PC-9 (cell line): ENCODE measurements at regions not wholly inside any gene's neighbourhood (a gene's known extent, or its start where the extent isn't known, plus 50 kb on each side); places are given as distances from the start of the nearest gene placed in this dataset.

Source experiments
- BruUV-seq: library from RNA; stranded (reverse); fragments of 400-500 nt; replicated peaks from 2 replicates; lab custom pipeline; 2021; lab: Mats Ljungman, UMichigan
- CTCF ChIA-PET: fragments of 300-600 bp; sonication (Branson Sonifier 250); formaldehyde crosslinking; loops from one replicate; lab custom pipeline; 2022; ENCODE audit warnings: antibody characterized with exemption; lab: Charles Lee
- POLR2A ChIA-PET: fragments of 300-600 bp; sonication (Branson Sonifier 250); formaldehyde crosslinking; loops from one replicate; lab custom pipeline; 2022; ENCODE audit warnings: antibody characterized with exemption; ENCODE audit not compliant: unreplicated experiment; lab: Charles Lee
- DNase-seq, 2 experiments: peaks; one replicate each; pipeline versions ENCODE4 v3.0.0 to v3.0.0-alpha.2; 2015 to 2022; ENCODE audit warnings: mixed read lengths in 1 of 2
- H2AFZ ChIP-seq: fragments of 200-600 bp; sonication (generic); 2 replicates; pipeline ENCODE4 v1.8.1; 2017; ENCODE audit warnings: antibody characterized with exemption
- H3F3A ChIP-seq: fragments of 200-600 bp; sonication (generic); 2 replicates; pipeline ENCODE4 v1.8.1; 2017; ENCODE audit warnings: antibody characterized with exemption, mild to moderate bottlenecking, low read depth; ENCODE audit not compliant: insufficient read depth
- H3K27ac ChIP-seq: fragments of 200-600 bp; sonication (generic); 2 replicates; pipeline ENCODE4 v1.6.1; 2016; ENCODE audit warnings: mixed run types
- H3K27me3 ChIP-seq: fragments of 200-600 bp; sonication (generic); 2 replicates; pipeline ENCODE4 v1.6.1; 2016; ENCODE audit warnings: low read depth, mixed run types; ENCODE audit not compliant: insufficient read depth
- H3K36me3 ChIP-seq: fragments of 200-600 bp; sonication (generic); 2 replicates; pipeline ENCODE4 v1.6.1; 2016; ENCODE audit warnings: low read depth, mixed run types
- H3K4me1 ChIP-seq: fragments of 200-600 bp; sonication (generic); replicated peaks from 2 replicates; pipeline ENCODE4 v1.6.1; 2016; ENCODE audit warnings: mixed run types; ENCODE audit not compliant: insufficient read depth
- H3K4me2 ChIP-seq: fragments of 200-600 bp; sonication (generic); 2 replicates; pipeline ENCODE4 v1.6.1; 2017; ENCODE audit warnings: mixed run types
- H3K4me3 ChIP-seq: fragments of 200-600 bp; sonication (generic); 2 replicates; pipeline ENCODE4 v1.6.1; 2016; ENCODE audit warnings: mixed run types
- H3K79me2 ChIP-seq: fragments of 200-600 bp; sonication (generic); 2 replicates; pipeline ENCODE4 v1.6.1; 2017; ENCODE audit warnings: low read depth, mixed run types
- H3K9me2 ChIP-seq: fragments of 200-600 bp; sonication (generic); 2 replicates; pipeline ENCODE4 v1.8.1; 2017; ENCODE audit warnings: mild to moderate bottlenecking; ENCODE audit not compliant: insufficient read depth
- H3K9me3 ChIP-seq: fragments of 200-600 bp; sonication (generic); 2 replicates; pipeline ENCODE4 v1.8.1; 2016; ENCODE audit warnings: low read depth; ENCODE audit not compliant: insufficient read depth
- H4K20me1 ChIP-seq: fragments of 200-600 bp; sonication (generic); 2 replicates; pipeline ENCODE4 v1.8.1; 2017; ENCODE audit not compliant: insufficient read depth
- CTCF ChIP-seq: fragments of 200-600 bp; sonication (generic); conservative IDR thresholded peaks from 2 replicates; pipeline ENCODE4 v1.6.1; 2017; ENCODE audit warnings: mixed run types, antibody characterized with exemption, mild to moderate bottlenecking, moderate library complexity
- EZH2 ChIP-seq: fragments of 200-600 bp; sonication (generic); IDR thresholded peaks from 2 replicates; pipeline ENCODE4 v1.8.0; 2017; ENCODE audit warnings: antibody characterized with exemption, low read depth
- intact Hi-C: fragments of 100-400 bp; cut with micrococcal nuclease; formaldehyde crosslinking; loops from one replicate; pipeline ENCODE4 v1.10.0; 2022; ENCODE audit not compliant: unreplicated experiment

GRCh38 chr3:102691507-102691906 is 256.7 kb downstream of the ZPLD1 start:
- no peak for TF ChIP-seq EZH2
- no peak for TF ChIP-seq CTCF
- ChIA-PET POLR2A (interaction anchor here (0.7 kb wide), 1 partner anchor 804 kb away, joined by 3 read pairs; no protein-coding TSS in a partner anchor), CTCF (no interaction called here)
- DNase-seq, result no peak
- no peaks in the 10 kb centered on the region for H3K36me3 ChIP-seq
- no TSS peak for BruUV-seq
- no peak overlapping the region for H2AFZ ChIP-seq
- H3K27me3 ChIP-seq, result no peaks in the 10 kb centered on the region
- H3K79me2 ChIP-seq, result no peaks in the 10 kb centered on the region
- H3K27ac ChIP-seq, result no peak overlapping the region
- no peaks in the 10 kb centered on the region for H3K4me1 ChIP-seq
- H3F3A ChIP-seq, result no peaks in the 10 kb centered on the region
- no peaks in the 10 kb centered on the region for H3K9me2 ChIP-seq
- intact Hi-C loops, result no loop called here
- no peak overlapping the region for H3K4me2 ChIP-seq
- no peaks in the 10 kb centered on the region for H3K9me3 ChIP-seq
- no peaks in the 10 kb centered on the region for H4K20me1 ChIP-seq
- no peak overlapping the region for H3K4me3 ChIP-seq

GRCh38 chr3:102699104-102699818 is 264.4 kb downstream of the ZPLD1 start:
- no TSS peak for BruUV-seq
- Histone ChIP-seq H3K9me2 (no peaks in the 10 kb centered on the region), H3K79me2 (no peaks in the 10 kb centered on the region), H3K27me3 (no peaks in the 10 kb centered on the region), H3K4me2 (no peak overlapping the region), H3K27ac (no peak overlapping the region), H2AFZ (no peak overlapping the region), H3K9me3 (no peaks in the 10 kb centered on the region), H3K4me3 (no peak overlapping the region), H4K20me1 (no peaks in the 10 kb centered on the region), H3K36me3 (no peaks in the 10 kb centered on the region), H3F3A (no peaks in the 10 kb centered on the region), H3K4me1 (no peaks in the 10 kb centered on the region)
- ChIA-PET CTCF (no interaction called here), POLR2A (no interaction called here)
- no peak for TF ChIP-seq EZH2
- TF ChIP-seq CTCF, result no peak
- no peak for DNase-seq
- intact Hi-C loops, result no loop called here

DNA sequence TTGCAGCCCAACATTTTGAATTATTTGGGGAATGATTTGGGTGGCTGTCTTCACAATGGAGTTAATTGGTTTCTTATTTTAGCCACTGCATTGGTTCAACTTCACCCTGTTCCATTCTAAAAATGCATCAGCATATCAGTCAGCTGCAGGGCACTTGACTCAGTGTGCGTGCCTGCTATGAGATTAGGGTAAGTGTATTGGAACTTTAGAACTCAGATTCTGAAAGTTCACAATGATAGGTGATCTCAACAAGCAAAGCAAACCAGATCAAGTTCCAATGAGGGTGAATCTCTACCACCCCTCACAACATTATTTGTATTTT is 265.0 kb downstream of the ZPLD1 start:
- H3K27me3 ChIP-seq, result no peaks in the 10 kb centered on the region
- TF ChIP-seq CTCF, result no peak
- TF ChIP-seq EZH2, result no peak
- H4K20me1 ChIP-seq, result no peaks in the 10 kb centered on the region
- H2AFZ ChIP-seq, result no peak overlapping the region
- H3K4me3 ChIP-seq, result no peak overlapping the region
- ChIA-PET POLR2A (no interaction called here), CTCF (no interaction called here)
- H3K9me3 ChIP-seq, result no peaks in the 10 kb centered on the region
- no peaks in the 10 kb centered on the region for H3F3A ChIP-seq
- intact Hi-C loops, result no loop called here
- H3K36me3 ChIP-seq, result no peaks in the 10 kb centered on the region
- H3K4me1 ChIP-seq, result no peaks in the 10 kb centered on the region
- H3K27ac ChIP-seq, result no peak overlapping the region
- H3K9me2 ChIP-seq, result no peaks in the 10 kb centered on the region
- no TSS peak for BruUV-seq
- H3K79me2 ChIP-seq, result no peaks in the 10 kb centered on the region
- no peak for DNase-seq
- no peak overlapping the region for H3K4me2 ChIP-seq
